ENCODE measurements at regions not wholly inside any gene's neighbourhood (a gene's known extent, or its start where the extent isn't known, plus 50 kb on each side); places are given as distances from the start of the nearest gene placed in this dataset.

- TF ChIP-seq CTCF (IDR thresholded peaks at IDR 0.05 in 8 of 11, conservative IDR thresholded peaks at IDR 0.05 in 3 of 11) (no peak), POLR2AphosphoS5 (IDR thresholded peaks at IDR 0.05) (no peak), POLR2A (IDR thresholded peaks at IDR 0.05) (no peak)
Measured at GRCh38 chr1:88189525-88189924, 494.5 kb upstream of the PKN2 start.
